Liver (tissue), 8 donors: ENCODE measurements at regions not wholly inside any gene's neighbourhood (a gene's known extent, or its start where the extent isn't known, plus 50 kb on each side); places are given as distances from the start of the nearest gene placed in this dataset.

Source experiments
- DNase-seq: peaks from one replicate; pipeline ENCODE4 v3.0.0-alpha.2; 2017; ENCODE audit warnings: low spot score
- H3K27ac ChIP-seq, 2 donors: one replicate each; pipeline ENCODE4 v1.7.0; 2013; ENCODE audit warnings: inconsistent platforms in 2 of 2, low read length in 2 of 2, control low read depth in 1 of 2, low read depth in 1 of 2, mild to moderate bottlenecking in 1 of 2
- H3K27me3 ChIP-seq, 4 donors: one replicate each; pipeline versions ENCODE4 v1.6.1 to v1.7.0; 2013; ENCODE audit warnings: low read length in 3 of 4, inconsistent platforms in 1 of 4, mild to moderate bottlenecking in 1 of 4, moderate library complexity in 1 of 4; ENCODE audit not compliant: control insufficient read depth in 4 of 4, insufficient read depth in 4 of 4
- H3K36me3 ChIP-seq, 4 donors: one replicate each; pipeline versions ENCODE4 v1.6.1 to v1.7.0; 2013; ENCODE audit warnings: low read length in 3 of 4, mild to moderate bottlenecking in 3 of 4, low read depth in 1 of 4, moderate library complexity in 1 of 4; ENCODE audit not compliant: control insufficient read depth in 4 of 4, insufficient read depth in 3 of 4
- H3K4me1 ChIP-seq, 4 donors: one replicate each; pipeline versions ENCODE4 v1.6.1 to v1.7.0; 2013; ENCODE audit warnings: low read length in 3 of 4, mild to moderate bottlenecking in 3 of 4, moderate library complexity in 1 of 4; ENCODE audit not compliant: control insufficient read depth in 4 of 4, insufficient read depth in 4 of 4
- H3K4me3 ChIP-seq, 3 donors: one replicate each; pipeline versions ENCODE4 v1.6.1 to v1.7.0; 2013; ENCODE audit warnings: low read length in 3 of 3, control low read depth in 1 of 3, low read depth in 1 of 3, mild to moderate bottlenecking in 1 of 3
- H3K9ac ChIP-seq, 2 donors: one replicate each; pipeline ENCODE4 v1.7.0; 2013; ENCODE audit warnings: low read length in 2 of 2, mild to moderate bottlenecking in 2 of 2, moderate library complexity in 2 of 2, control low read depth in 1 of 2, low read depth in 1 of 2
- H3K9me3 ChIP-seq, 4 donors: one replicate each; pipeline versions ENCODE4 v1.6.1 to v1.7.0; 2013; ENCODE audit warnings: low read length in 3 of 4; ENCODE audit not compliant: control insufficient read depth in 4 of 4
- ATF3 ChIP-seq: IDR thresholded peaks from 2 replicates; pipeline ENCODE4 v1.6.1; 2016; ENCODE audit warnings: antibody characterized with exemption
- CTCF ChIP-seq: fragments of 150-350 bp; IDR thresholded peaks from 2 replicates; pipeline ENCODE4 v1.5.1; 2017; ENCODE audit warnings: improper control_type of control experiment, low read depth, low read length; ENCODE audit not compliant: missing input control
- EGR1 ChIP-seq, 2 donors: IDR thresholded peaks; 2 replicates each; pipeline ENCODE4 v1.6.1; 2016 to 2018; ENCODE audit warnings: antibody characterized with exemption in 2 of 2, low read depth in 2 of 2
- FOXA1 ChIP-seq: IDR thresholded peaks from 2 replicates; pipeline ENCODE4 v1.6.1; 2016; ENCODE audit warnings: antibody characterized with exemption
- FOXA2 ChIP-seq: IDR thresholded peaks from 2 replicates; pipeline ENCODE4 v1.6.1; 2016; ENCODE audit warnings: antibody characterized with exemption
- GABPA ChIP-seq, 2 donors: IDR thresholded peaks in 1 of 2; conservative IDR thresholded peaks in 1 of 2; 2 replicates each; pipeline ENCODE4 v1.6.1; 2016; ENCODE audit warnings: antibody characterized with exemption in 2 of 2, mild to moderate bottlenecking in 1 of 2, moderate library complexity in 1 of 2
- HNF4A ChIP-seq, 2 donors: conservative IDR thresholded peaks; 2 replicates each; pipeline ENCODE4 v1.6.1; 2016; ENCODE audit warnings: antibody characterized with exemption in 2 of 2, mild to moderate bottlenecking in 2 of 2
- HNF4G ChIP-seq: IDR thresholded peaks from 2 replicates; pipeline ENCODE4 v1.6.1; 2016; ENCODE audit warnings: antibody characterized with exemption
- JUND ChIP-seq, 2 donors: IDR thresholded peaks; 2 replicates each; pipeline ENCODE4 v1.6.1; 2016; ENCODE audit warnings: antibody characterized with exemption in 2 of 2
- MAX ChIP-seq: IDR thresholded peaks from 2 replicates; pipeline ENCODE4 v1.6.1; 2016; ENCODE audit warnings: antibody characterized with exemption
- NR2F2 ChIP-seq: IDR thresholded peaks from 2 replicates; pipeline ENCODE4 v1.6.1; 2016; ENCODE audit warnings: antibody characterized with exemption
- RAD21 ChIP-seq, 2 donors: IDR thresholded peaks; 2 replicates each; pipeline ENCODE4 v1.6.1; 2016; ENCODE audit warnings: antibody characterized with exemption in 2 of 2, mild to moderate bottlenecking in 2 of 2
- REST ChIP-seq: IDR thresholded peaks from 2 replicates; pipeline ENCODE4 v1.6.1; 2016; ENCODE audit warnings: antibody characterized with exemption, mild to moderate bottlenecking
- RXRA ChIP-seq, 2 donors: IDR thresholded peaks; 2 replicates each; pipeline ENCODE4 v1.6.1; 2017 to 2018; ENCODE audit warnings: antibody characterized with exemption in 2 of 2, mild to moderate bottlenecking in 1 of 2
- SP1 ChIP-seq: IDR thresholded peaks from 2 replicates; pipeline ENCODE4 v1.6.1; 2018; ENCODE audit warnings: antibody characterized with exemption, mild to moderate bottlenecking
- TAF1 ChIP-seq: conservative IDR thresholded peaks from 2 replicates; pipeline ENCODE4 v1.6.1; 2016; ENCODE audit warnings: antibody characterized with exemption, mild to moderate bottlenecking
- YY1 ChIP-seq: IDR thresholded peaks from 2 replicates; pipeline ENCODE4 v1.6.1; 2016; ENCODE audit warnings: antibody characterized with exemption, mild to moderate bottlenecking
- ZBTB33 ChIP-seq: IDR thresholded peaks from 2 replicates; pipeline ENCODE4 v1.6.1; 2016; ENCODE audit warnings: antibody characterized with exemption
- WGBS: extraction: QIAGEN DNeasy Blood & Tissue Kit; methylation state at CpG from one replicate; pipeline ENCODE4 v1.1.7; 2013; 5-methylcytosine and 5-hydroxymethylcytosine counted together
- donor health status: healthy.
- donor health status: healthy.
- donor health status: healthy.
- donor health status: healthy.
- donor health status: healthy.

GRCh38 chr11:109695696-109696095 is 273.7 kb downstream of the C11orf87 start:
- Histone ChIP-seq H3K4me3 (no peak overlapping the region), H3K4me1 (no peaks in the 10 kb centered on the region), H3K9ac (no peak overlapping the region), H3K27me3 (no peaks in the 10 kb centered on the region), H3K27ac (no peak overlapping the region), H3K36me3 (no peaks in the 10 kb centered on the region), H3K9me3 (peaks cover 0 to 3% (median 0%) of the 10 kb centered on the region in 4 donors)
- 72% methylated on average over 4 of the region's 4 CpGs for WGBS
- DNase-seq = no peak
- no peak for TF ChIP-seq RAD21 (IDR thresholded peaks at IDR 0.05)
- TF ChIP-seq GABPA (IDR thresholded peaks at IDR 0.05 in 1 of 2, conservative IDR thresholded peaks at IDR 0.05 in 1 of 2) = no peak
- no peak for TF ChIP-seq HNF4A (conservative IDR thresholded peaks at IDR 0.05)
- no peak for TF ChIP-seq CTCF
- no peak for TF ChIP-seq EGR1 (IDR thresholded peaks at IDR 0.05; ENCODE audit: low read depth in 2 of 2)
- no peak for TF ChIP-seq JUND (IDR thresholded peaks at IDR 0.05)
- no peak for TF ChIP-seq HNF4G
- TF ChIP-seq ATF3 = no peak
- TF ChIP-seq REST = no peak
- TF ChIP-seq FOXA1 = no peak
- no peak for TF ChIP-seq NR2F2
- TF ChIP-seq FOXA2 = no peak
- TF ChIP-seq SP1 = no peak
- no peak for TF ChIP-seq YY1
- TF ChIP-seq TAF1 = no peak
- no peak for TF ChIP-seq MAX
- TF ChIP-seq ZBTB33 = no peak
- no peak for TF ChIP-seq RXRA (IDR thresholded peaks at IDR 0.05)
